ENCODE measurements at regions not wholly inside any gene's neighbourhood (a gene's known extent, or its start where the extent isn't known, plus 50 kb on each side); places are given as distances from the start of the nearest gene placed in this dataset.

DNA sequence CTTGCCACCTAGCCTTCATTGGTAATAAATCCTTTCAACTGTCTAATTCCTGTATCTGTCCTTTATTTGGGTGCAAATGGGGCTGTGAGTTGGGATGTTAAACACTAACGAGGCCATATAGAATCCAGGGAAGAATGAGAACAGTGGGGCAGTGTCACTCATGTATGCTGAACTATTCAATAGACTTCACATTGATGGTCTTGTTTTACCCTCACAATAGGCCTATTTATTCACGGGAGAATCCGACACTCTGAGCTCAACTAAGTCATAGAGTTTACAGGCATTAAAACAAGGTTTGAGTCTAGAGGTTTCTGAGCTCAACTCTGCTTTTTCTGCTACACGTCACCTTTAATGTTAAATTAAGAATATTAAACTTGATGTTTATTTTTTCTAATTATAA lies 421.6 kb downstream of the SOX11 start:
- no peak for TF ChIP-seq EZH2 (IDR thresholded peaks at IDR 0.05; ENCODE audit: borderline replicate concordance, low read length)
- TF ChIP-seq, protein P1, sequence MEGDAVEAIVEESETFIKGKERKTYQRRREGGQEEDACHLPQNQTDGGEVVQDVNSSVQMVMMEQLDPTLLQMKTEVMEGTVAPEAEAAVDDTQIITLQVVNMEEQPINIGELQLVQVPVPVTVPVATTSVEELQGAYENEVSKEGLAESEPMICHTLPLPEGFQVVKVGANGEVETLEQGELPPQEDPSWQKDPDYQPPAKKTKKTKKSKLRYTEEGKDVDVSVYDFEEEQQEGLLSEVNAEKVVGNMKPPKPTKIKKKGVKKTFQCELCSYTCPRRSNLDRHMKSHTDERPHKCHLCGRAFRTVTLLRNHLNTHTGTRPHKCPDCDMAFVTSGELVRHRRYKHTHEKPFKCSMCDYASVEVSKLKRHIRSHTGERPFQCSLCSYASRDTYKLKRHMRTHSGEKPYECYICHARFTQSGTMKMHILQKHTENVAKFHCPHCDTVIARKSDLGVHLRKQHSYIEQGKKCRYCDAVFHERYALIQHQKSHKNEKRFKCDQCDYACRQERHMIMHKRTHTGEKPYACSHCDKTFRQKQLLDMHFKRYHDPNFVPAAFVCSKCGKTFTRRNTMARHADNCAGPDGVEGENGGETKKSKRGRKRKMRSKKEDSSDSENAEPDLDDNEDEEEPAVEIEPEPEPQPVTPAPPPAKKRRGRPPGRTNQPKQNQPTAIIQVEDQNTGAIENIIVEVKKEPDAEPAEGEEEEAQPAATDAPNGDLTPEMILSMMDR (conservative IDR thresholded peaks at IDR 0.05 in 1 of 2, IDR thresholded peaks at IDR 0.05 in 1 of 2; ENCODE audit: extremely low read depth in 1 of 2, insufficient read depth in 1 of 2, low read depth in 1 of 2, low read length in 2 of 2), result no peak
